ENCODE measurements at regions not wholly inside any gene's neighbourhood (a gene's known extent, or its start where the extent isn't known, plus 50 kb on each side); places are given as distances from the start of the nearest gene placed in this dataset.

- Histone ChIP-seq H3K27ac (no peak overlapping the region), H3K9me3 (ENCODE audit: severe bottlenecking) (no peaks in the 10 kb centered on the region), H3K4me3 (ENCODE audit: low read depth, low read length) (no peak overlapping the region), H3K36me3 (no peaks in the 10 kb centered on the region), H3K27me3 (ENCODE audit: insufficient read depth, low read depth, severe bottlenecking) (no peaks in the 10 kb centered on the region)
- TF ChIP-seq, protein P1, sequence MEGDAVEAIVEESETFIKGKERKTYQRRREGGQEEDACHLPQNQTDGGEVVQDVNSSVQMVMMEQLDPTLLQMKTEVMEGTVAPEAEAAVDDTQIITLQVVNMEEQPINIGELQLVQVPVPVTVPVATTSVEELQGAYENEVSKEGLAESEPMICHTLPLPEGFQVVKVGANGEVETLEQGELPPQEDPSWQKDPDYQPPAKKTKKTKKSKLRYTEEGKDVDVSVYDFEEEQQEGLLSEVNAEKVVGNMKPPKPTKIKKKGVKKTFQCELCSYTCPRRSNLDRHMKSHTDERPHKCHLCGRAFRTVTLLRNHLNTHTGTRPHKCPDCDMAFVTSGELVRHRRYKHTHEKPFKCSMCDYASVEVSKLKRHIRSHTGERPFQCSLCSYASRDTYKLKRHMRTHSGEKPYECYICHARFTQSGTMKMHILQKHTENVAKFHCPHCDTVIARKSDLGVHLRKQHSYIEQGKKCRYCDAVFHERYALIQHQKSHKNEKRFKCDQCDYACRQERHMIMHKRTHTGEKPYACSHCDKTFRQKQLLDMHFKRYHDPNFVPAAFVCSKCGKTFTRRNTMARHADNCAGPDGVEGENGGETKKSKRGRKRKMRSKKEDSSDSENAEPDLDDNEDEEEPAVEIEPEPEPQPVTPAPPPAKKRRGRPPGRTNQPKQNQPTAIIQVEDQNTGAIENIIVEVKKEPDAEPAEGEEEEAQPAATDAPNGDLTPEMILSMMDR (IDR thresholded peaks at IDR 0.05; ENCODE audit: low read depth, low read length), result no peak
- DNase-seq, result no peak
Observed at GRCh38 chr7:67478066-67478465, 481.4 kb downstream of the TYW1 start.

- H3K36me3 ChIP-seq, result no peaks in the 10 kb centered on the region
- H3K27ac ChIP-seq, result no peak overlapping the region
- no peaks in the 10 kb centered on the region for H3K27me3 ChIP-seq (ENCODE audit: insufficient read depth, low read depth, severe bottlenecking)
- peak; percentile 73 for DNase-seq
- H3K4me3 ChIP-seq (ENCODE audit: low read depth, low read length), result peak overlapping the region; percentile 21
- TF ChIP-seq, protein P1 (IDR thresholded peaks at IDR 0.05; ENCODE audit: low read depth, low read length), result peak; percentile 70
- H3K9me3 ChIP-seq (ENCODE audit: severe bottlenecking), result no peaks in the 10 kb centered on the region
Observed at GRCh38 chr7:67484244-67484751, 487.7 kb downstream of the TYW1 start.

DNA sequence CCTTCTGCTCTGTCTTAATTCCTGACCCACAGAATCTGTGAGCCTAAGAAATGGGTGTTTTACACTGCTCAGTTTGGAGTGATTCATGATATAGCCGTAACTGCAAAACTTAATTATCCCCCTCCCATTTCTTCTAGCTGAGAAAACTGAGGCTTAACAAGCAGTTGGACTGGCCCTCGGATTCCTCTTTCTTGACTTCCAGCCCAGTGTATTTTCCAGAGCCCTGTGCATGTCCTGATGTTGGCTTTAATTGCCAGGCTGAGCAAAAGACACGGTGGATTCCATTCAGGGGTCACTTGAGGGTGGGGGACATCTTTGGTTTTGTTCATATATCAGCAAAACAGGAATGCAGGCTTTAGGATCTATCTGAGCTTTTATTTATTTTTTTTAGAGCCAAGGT lies 489.8 kb downstream of the TYW1 start:
- TF ChIP-seq, protein P1 (IDR thresholded peaks at IDR 0.05; ENCODE audit: low read depth, low read length), result no peak
- H3K36me3 ChIP-seq, result no peaks in the 10 kb centered on the region
- H3K4me3 ChIP-seq (ENCODE audit: low read depth, low read length), result no peak overlapping the region
- no peaks in the 10 kb centered on the region for H3K9me3 ChIP-seq (ENCODE audit: severe bottlenecking)
- no peaks in the 10 kb centered on the region for H3K27me3 ChIP-seq (ENCODE audit: insufficient read depth, low read depth, severe bottlenecking)
- DNase-seq, result no peak
- H3K27ac ChIP-seq, result no peak overlapping the region

GRCh38 chr7:67487316-67487715 lies 490.7 kb downstream of the TYW1 start:
- peak; percentile 10 for DNase-seq
- no peaks in the 10 kb centered on the region for H3K36me3 ChIP-seq
- TF ChIP-seq, protein P1 (IDR thresholded peaks at IDR 0.05; ENCODE audit: low read depth, low read length), result no peak

GRCh38 chr7:67489881-67490280 lies 493.2 kb downstream of the TYW1 start:
- H3K9me3 ChIP-seq (ENCODE audit: severe bottlenecking), result no peaks in the 10 kb centered on the region
- TF ChIP-seq, protein P1 (IDR thresholded peaks at IDR 0.05; ENCODE audit: low read depth, low read length), result no peak
- no peak for DNase-seq
- no peaks in the 10 kb centered on the region for H3K27me3 ChIP-seq (ENCODE audit: insufficient read depth, low read depth, severe bottlenecking)
- H3K36me3 ChIP-seq, result no peaks in the 10 kb centered on the region
- no peak overlapping the region for H3K27ac ChIP-seq
- no peak overlapping the region for H3K4me3 ChIP-seq (ENCODE audit: low read depth, low read length)

More at GRCh38 chr7:67487316-67487715, 490.7 kb downstream of the TYW1 start:
- Histone ChIP-seq H3K27me3 (ENCODE audit: insufficient read depth, low read depth, severe bottlenecking) (no peaks in the 10 kb centered on the region), H3K9me3 (ENCODE audit: severe bottlenecking) (no peaks in the 10 kb centered on the region), H3K27ac (no peak overlapping the region), H3K4me3 (ENCODE audit: low read depth, low read length) (no peak overlapping the region)

DNA sequence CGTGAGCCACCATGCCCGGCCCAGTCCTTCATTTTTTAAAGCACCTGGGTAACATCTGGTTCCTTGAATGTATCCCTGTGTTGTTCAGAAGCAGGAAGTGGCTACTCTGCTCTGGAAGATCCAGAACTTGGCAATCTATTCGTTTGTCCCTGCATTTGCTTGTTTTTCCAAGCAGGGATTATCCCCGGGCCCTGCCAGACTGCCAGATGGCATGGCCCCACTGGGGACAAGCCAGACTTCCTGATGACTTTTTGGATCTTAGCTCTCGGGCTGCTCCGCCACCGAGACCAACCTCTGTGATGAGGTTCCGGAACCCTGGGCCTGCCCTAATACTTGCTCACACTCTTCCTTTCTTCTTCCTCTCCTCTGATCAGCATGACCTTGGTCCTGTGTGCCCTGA lies 496.7 kb downstream of the TYW1 start:
- DNase-seq, result peak; percentile 65

More for the DNA sequence above, 496.7 kb downstream of the TYW1 start:
- Histone ChIP-seq H3K9me3 (ENCODE audit: severe bottlenecking) (no peaks in the 10 kb centered on the region), H3K36me3 (no peaks in the 10 kb centered on the region), H3K4me3 (ENCODE audit: low read depth, low read length) (no peak overlapping the region), H3K27me3 (ENCODE audit: insufficient read depth, low read depth, severe bottlenecking) (no peaks in the 10 kb centered on the region), H3K27ac (0 out of 2 replicates have a peak overlapping the region, but pooled peaks have one; percentile 16)
- TF ChIP-seq, protein P1 (IDR thresholded peaks at IDR 0.05; ENCODE audit: low read depth, low read length), result no peak
